GM12874 (cell line): ENCODE measurements at regions not wholly inside any gene's neighbourhood (a gene's known extent, or its start where the extent isn't known, plus 50 kb on each side); places are given as distances from the start of the nearest gene placed in this dataset.

Experiments
- TF ChIP-seq, protein P1 (sequence below): IDR thresholded peaks from 2 replicates; pipeline ENCODE4 v1.5.1; 2011; ENCODE audit warnings: low read depth, mild to moderate bottlenecking, control low read depth, low read length, moderate library complexity; ENCODE audit not compliant: insufficient read depth

DNA sequence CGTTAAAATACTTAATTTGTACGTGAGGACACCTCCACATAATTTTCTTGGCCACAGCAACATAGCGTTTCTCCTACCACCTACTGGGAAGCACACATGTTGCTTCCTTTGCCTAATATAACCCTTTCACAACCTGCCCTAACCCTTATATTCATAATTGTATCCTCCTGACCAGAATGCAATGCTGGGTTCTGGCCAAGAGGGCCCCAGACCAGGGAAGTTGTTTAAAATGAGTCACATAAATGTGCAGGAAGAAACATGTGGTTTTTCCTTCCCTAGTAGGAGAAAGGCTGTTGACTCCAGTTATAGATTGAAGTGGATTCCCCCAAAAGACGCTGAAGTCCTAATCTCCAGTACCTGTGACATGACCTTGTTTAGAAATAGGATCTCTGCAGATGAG lies 187.3 kb downstream of the NUFIP1 start:
- TF ChIP-seq, protein P1, sequence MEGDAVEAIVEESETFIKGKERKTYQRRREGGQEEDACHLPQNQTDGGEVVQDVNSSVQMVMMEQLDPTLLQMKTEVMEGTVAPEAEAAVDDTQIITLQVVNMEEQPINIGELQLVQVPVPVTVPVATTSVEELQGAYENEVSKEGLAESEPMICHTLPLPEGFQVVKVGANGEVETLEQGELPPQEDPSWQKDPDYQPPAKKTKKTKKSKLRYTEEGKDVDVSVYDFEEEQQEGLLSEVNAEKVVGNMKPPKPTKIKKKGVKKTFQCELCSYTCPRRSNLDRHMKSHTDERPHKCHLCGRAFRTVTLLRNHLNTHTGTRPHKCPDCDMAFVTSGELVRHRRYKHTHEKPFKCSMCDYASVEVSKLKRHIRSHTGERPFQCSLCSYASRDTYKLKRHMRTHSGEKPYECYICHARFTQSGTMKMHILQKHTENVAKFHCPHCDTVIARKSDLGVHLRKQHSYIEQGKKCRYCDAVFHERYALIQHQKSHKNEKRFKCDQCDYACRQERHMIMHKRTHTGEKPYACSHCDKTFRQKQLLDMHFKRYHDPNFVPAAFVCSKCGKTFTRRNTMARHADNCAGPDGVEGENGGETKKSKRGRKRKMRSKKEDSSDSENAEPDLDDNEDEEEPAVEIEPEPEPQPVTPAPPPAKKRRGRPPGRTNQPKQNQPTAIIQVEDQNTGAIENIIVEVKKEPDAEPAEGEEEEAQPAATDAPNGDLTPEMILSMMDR = no peak

DNA sequence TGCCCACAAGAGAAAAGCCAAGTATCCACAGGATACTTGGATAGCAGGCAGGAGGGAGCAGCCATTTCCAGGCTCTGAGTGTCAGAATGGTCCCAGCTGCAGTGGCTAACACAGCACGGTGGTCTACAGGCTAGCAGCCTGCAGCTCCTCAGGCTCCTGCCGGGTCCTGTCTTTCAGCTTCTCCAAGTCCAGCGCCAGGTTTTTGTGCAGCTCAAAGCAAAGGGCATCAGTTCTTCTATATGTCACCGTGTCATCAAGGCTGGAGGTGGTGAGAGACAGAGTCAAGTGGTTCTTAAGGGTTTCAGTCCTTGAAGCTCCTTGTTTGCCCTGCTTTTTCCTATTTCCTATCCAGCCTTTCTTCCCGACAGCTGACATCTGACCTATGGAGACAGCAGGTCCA lies 188.6 kb downstream of the NUFIP1 start:
- TF ChIP-seq, protein P1 = no peak

DNA sequence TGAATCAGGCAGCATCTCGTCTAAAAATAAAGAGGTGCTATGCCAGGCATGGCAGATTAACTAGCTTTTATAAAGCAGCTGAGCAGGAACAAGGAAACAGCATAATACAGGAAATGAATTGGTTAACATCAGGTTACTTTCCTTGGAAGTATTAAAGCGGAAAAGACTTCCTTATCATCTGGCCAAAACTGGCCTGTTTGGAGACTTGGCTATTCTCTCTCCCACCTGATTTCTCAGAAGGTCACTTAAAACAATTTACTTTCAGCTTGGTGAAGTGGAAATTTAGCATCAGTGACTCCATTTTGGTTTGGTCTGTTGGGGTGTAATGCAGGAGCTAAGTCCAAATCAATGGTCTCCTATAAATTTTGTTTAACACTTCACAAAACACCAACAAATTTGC lies 191.6 kb downstream of the NUFIP1 start:
- TF ChIP-seq, protein P1 = no peak

DNA sequence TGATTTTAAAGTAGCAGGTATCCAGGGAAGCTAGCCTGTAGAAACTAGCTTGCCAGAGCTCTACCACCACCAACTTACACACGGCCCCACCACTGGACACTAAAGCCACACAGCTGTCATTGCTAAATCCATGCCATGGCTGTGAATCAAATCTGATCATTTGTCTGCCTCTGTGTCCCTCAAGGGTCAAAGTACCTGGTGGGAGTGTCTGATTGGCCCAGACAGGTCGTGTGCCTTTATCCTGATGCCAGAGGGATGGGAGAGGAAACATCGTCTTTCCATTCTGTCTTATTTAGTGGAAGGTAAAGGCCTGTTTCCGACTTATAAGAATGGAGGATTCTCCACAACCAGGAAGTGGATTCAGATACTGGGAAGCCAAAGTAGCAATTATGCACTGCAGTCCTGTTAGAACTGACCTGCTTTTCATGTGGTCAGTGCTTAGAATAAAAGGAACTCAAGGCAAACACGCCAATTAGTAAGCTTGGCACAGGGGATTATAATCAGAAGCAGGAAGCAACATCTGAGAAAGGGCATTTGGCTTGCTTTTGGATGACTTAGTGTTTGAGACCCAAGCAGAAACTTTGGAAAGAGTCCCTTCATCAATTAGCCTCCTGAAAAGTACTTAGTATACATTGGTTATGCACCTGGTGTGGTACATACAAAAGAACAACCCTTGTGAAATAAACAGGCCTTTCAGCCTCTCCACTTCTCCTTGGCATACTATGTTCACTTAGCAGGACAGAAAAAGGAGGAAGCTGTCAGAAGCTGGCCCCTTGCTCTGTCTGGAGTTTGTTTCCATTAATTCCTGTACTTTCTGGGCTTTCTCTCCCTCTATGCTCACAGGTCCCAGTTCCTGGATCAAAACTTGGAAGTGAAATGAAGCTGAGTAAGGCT lies 192.4 kb downstream of the NUFIP1 start:
- TF ChIP-seq, protein P1 = no peak

DNA sequence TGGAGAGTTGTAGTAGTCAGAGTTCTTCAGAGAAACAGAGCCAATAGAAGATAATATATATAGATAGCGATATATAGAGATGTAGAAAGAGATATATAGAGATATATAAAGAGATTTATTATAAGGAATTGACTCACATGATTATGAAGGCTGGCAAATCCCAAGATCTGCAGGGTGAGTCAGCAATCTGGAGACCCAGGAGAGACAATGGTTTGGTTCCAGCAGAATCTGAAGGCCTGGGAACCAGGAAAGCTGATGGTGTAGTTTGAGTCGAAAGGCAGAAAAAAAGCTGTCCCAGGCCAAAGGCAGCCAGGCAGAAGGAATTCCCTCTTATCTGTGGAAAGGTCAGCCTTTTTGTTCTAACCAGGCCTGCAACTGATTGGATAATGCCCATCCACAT lies 194.1 kb downstream of the NUFIP1 start:
- TF ChIP-seq, protein P1 = no peak

DNA sequence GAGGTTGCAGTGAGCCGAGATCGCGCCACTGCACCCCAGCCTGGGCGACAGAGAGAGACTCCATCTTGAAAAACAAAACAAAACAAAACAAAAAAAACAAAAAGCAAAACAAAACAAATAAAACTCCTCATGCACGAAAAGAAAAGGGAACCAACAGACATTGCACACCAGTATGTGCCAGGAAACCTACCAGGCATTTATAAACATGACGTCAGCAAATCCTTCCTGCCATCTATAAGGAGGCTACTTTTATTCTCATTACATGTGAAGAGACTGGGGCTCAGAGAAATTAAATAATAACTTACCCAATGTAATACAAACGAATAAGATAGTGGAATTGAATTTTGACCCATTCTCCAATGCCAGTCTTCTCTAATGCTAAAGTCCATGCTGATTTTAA lies 197.2 kb downstream of the NUFIP1 start:
- TF ChIP-seq, protein P1 = no peak

DNA sequence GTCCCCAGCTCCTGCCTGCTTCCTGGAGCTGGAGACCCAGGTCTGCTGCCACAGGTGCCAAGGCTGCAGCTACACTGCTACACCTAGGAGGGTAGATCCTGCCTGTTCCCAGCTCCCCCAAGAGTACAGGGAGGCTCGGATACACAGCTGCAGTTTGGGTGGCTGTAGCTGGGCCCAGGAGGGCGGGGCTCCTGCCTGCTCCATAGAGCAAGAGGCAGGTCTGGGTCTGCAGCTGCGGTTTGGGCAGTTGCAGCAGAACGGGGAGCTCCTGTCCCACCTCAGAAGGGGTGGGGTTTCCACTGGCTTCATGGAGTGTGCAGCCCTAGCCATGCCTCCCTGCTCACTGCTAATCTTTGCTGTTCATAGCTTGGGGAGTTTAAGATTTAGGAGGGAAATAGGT lies 199.0 kb downstream of the NUFIP1 start:
- TF ChIP-seq, protein P1 = no peak
